Middle frontal gyrus (tissue), 1 donor: ENCODE measurements at regions not wholly inside any gene's neighbourhood (a gene's known extent, or its start where the extent isn't known, plus 50 kb on each side); places are given as distances from the start of the nearest gene placed in this dataset.
A peak's percentile ranks its signal among the peaks of the same experiment; 100 is the strongest.

Source experiments
- DNase-seq: peaks from one replicate; pipeline ENCODE4 v3.0.0-alpha.2; 2015; ENCODE audit warnings: low spot score; ENCODE audit errors: extremely low spot score

DNA sequence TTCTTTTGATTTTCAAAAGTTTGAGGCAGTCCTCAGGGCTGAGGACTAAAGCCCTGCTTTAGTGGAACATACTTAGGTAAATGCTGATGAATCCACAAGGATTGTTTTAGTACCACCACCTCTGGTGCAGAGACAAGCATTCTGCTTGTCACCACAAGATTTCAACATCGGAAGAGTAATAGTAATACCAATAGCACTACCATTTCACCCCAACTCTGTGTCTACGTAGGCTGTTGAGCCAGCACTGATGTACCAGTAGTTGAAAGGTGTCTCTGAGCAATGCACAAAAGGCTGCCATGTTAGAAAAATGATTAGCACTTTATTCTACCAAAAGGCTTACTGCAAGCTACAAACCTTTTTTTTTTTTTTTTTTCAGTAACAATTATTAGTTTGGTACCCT is 213.2 kb upstream of the SLC24A2 start:
- no peak for DNase-seq

DNA sequence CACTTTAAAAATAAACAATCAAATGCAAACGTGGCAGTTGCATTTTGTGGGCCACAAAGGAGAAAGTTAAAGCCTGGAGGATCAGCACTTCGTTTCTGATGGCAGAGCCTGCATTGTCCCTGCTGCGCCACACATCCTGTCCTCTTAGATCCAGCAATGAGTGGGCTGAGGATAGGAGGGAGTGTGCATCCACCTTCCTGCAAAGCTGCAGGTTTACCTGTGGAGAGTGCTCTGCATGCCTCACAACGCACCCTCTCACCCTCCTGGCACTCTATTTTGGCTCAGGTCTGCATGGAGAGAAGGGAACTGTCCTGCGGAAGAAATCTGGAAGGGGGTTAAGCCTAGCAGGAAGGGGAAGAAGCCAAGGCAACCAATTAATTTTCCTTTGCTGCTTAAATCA is 212.2 kb upstream of the SLC24A2 start:
- DNase-seq: no peak

DNA sequence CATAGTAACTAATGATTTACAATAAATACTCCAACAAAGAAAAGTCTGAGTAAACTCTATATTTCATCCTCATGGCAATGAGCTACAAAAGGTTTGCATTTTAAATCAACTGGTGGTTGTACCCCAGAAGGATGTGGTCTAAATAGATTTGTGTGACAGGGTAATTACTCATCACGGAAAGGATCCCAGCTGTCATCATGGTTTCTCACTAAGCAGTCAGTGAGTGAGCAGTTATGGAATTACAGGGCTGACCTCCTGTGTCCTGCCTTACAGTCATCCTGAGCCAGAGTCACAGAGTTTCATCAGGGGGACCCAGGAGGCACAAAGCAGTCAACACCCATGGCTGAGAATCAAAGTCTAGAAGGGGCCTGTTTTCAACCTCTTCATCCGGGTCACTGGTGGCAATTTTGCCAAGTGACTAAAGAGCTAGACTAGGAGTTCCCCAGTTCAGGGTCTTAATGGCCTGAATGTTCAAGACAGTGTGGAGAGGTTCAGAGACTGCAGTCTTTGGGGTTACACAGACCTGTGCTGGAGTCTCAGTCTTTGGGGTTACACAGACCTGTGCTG is 210.7 kb upstream of the SLC24A2 start:
- no peak for DNase-seq

DNA sequence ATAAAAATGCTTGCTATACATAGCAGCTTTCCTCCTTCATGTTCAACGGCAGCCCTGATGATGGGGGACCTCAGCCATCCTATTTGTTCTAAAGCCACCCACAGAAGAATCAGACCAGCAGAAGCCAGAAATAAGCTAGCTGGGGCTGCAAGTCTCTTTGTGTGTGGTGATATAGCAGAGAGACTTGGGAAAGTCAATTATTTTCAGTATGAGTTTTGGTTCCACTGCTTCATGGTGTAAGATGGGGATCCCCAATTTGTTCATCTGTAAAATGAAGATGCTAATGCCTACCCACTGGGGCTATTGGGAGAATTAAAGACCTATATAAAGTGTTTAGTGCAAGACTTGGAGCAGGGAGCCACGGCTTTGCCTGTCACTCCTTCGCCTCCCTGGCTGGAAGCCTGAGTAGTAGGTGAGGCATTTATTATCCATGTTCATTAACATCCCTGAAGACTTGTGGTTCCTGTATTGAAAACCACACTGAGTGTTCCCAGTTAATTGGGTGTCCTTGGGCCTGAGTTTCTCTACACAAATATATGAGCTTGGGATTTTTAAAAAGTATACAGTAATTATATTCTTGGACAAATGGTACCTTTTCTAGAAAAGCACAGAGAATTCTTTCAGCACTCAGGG is 210.1 kb upstream of the SLC24A2 start:
- no peak for DNase-seq

DNA sequence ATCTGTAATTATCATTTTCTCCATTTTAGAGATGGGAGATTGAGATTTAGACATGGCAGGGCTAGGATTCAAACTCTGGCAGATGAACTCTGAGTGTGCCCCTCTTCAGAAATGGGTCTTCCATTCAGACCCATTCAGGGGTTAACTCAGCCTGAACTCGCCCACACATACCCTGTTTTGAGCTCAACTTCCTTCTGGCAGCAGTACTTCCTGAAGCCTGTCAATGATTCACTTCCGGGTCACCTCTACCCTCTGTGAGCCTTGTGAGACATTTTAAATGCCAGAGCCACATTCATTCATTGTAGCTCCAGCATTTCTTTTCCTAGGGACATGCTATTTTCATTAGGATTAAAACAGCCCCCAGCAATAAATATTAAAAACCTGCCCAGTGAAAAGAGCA is 209.3 kb upstream of the SLC24A2 start:
- no peak for DNase-seq

DNA sequence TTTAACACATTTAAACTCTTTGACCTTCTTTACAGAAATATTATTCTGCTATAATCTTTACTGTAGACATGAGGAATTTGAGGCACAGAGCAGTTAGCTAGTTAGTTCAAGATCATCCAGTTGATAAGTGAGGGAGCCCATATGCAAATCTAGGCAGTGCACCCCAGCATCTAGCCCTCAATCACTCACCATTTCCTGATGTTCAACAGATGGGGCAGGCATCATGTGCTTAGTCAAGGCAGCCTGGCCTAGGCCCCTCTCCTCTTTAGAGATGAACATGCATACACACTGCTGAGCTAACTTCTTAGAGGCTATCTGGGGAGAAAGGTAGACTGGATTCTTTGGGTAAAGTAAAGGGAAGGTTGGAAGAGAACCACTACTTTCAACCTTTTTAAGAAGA is 206.8 kb upstream of the SLC24A2 start:
- DNase-seq: no peak

DNA sequence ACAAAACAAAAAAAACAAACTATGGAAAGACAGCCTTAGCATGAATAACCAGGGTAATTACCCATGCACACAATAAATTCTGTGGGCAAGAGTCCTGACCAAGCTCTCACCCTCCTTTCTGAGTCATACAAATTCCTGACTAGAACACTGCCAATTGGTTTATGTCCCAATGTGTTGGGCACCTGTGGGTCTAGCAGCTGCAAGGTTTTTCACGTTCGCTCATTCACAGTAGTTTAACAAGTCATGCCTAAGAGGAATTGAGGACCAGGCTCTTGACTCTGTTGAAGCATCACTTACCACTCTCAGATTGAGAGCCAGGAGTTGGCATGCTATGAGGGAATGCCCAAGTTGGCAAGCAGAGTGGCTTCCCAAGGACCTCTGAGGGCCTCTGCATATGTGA is 205.5 kb upstream of the SLC24A2 start:
- no peak for DNase-seq

DNA sequence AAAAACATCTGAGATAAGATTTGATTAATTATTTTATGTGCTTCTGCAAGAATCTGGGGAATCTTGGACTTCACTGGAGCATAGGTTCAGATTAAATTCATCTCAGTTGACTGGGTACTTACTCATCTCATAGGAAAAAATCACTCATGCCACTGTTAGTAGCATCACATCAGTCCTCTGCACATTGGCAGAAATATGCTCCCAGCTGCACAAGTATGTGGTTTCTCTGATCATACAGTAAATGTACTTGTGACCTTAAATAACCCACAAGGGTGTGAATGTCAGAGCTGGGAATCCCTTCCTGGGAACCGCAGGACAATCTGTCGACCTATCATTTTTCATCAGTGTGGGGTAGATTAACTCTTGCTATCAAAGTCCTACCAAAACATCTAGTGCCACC is 203.7 kb upstream of the SLC24A2 start:
- no peak for DNase-seq

DNA sequence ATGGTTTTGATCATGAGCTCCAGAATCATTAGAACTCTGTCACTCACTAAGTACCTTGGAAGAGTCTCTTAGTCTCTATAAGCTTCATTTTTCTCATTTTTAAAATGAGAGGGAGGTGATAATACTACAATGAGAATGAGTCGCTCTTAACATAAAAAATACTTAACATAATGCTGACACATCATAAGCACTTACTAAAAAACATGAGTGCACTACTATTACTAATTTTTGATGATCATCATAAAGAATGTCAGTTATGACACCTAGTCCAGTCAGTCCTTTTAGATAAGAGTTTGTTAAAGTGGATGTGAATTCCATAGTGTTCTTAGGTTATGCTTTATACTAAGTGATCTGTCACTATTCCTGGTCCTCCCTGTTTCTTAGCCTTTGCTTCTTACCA is 200.4 kb upstream of the SLC24A2 start:
- no peak for DNase-seq

DNA sequence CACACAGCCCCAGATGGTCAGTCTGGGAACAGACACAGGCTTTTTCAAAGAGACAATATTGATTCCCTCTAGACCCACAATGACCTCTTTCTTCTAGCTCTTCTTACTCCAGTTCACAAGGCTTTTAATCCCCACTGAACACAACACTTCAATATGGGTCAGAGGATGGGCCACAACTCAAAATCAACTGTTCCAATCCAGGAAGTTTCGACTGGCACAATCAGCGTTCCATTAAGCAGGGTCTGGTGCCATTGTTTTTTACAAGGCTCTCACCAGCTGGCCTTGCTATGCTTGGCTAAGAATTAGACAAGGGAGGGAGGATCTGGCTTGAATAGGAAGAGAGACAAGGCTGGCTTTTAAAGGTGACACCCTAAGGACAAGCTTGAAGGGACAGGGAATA is 199.4 kb upstream of the SLC24A2 start:
- DNase-seq: peak; percentile 13

DNA sequence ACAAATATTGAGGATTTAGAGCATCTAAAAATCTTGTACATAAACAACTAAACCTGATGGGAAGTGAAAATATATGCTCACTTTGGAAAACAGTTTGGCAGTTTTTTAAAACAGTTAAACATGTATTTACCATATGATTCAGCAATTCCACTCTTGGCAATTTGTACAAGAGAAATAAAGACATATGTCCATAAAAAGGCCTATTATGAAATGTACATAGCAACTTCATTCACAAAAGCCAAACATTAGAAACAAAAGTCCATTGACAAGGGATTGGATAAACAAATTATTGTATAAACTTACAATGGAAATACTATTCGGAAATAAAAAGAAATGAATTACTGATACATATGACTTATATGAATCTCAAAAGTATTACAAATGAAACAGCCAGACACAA is 196.2 kb upstream of the SLC24A2 start:
- DNase-seq: no peak

DNA sequence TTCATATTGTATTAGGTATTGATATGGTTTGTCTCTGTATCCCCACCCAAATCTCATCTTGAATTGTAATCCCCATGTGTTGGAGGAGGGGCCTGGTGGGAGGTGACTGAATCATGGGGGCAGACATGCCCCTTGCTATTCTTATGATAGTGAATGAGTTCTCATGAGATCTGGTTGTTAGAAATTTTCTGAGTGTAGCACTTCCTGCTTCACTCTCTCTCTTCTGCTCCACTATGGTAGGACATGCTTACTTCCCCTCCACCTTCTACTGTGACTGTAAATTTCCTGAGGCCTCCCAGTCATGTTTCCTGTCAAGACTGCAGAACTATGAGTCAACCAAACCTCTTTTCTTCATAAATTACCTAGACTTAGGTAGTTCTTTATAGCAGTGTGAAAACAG is 187.4 kb upstream of the SLC24A2 start:
- no peak for DNase-seq

DNA sequence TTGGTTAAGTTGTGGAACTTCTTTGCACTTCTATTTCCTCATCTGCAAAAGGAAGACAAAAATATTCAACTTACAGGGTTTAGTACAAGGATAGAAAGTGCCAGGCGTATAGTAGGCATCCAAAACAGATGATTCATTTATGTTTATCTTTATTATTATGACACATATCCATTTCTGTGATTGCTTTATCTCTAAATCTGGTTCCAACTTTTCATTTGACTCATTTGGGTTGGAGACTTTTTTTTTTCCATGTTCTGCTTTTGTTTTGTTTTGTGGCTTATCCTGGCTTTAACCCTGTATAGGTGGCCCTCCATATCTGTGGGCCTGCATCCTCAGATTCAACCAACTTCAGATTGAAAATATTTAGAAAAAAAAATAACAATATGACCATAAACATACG is 186.7 kb upstream of the SLC24A2 start:
- no peak for DNase-seq

DNA sequence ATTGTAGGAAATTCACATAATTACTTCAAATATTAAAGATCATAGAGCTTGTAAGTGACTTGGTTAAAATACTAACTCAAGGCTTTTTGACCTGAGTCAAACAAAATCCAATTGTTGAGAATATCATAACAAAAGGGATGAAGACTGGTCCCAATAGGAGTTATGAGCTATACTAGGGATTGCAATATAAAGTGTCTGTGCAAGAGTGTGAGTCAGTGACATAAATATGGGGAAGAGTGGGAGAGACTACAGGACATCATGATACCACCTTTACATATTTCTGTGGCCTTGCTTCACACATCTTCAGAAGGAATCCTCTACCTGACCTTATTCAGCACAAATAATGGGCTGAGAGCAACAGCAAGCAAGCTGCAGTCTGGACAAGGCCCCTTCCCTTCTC is 180.9 kb upstream of the SLC24A2 start:
- no peak for DNase-seq

DNA sequence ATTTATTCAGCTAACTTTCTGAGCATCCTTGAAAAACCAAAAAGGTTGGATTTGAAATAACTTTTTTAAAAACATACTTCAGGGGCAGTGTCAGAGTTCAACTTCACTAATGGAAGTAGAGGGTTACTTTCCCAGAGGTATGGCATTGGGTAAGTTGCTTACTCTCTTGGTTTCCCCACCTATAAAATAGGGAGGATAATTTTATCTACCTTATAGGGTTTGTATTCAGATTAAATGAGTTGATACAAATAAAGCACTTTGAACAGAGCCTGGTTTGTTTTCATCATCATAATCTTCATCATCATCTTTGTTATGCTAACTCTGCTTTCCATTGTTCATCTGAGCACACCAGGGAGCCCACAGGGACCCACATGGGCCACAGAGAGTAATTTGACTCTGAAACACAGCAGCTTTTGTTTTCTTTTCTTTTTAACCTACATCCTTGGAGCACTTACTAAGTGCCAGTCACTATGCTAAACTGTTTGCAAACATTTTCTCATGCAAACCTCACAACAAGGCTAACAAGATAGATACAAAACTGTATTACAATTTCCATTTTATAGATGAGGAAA is 179.1 kb upstream of the SLC24A2 start:
- no peak for DNase-seq

DNA sequence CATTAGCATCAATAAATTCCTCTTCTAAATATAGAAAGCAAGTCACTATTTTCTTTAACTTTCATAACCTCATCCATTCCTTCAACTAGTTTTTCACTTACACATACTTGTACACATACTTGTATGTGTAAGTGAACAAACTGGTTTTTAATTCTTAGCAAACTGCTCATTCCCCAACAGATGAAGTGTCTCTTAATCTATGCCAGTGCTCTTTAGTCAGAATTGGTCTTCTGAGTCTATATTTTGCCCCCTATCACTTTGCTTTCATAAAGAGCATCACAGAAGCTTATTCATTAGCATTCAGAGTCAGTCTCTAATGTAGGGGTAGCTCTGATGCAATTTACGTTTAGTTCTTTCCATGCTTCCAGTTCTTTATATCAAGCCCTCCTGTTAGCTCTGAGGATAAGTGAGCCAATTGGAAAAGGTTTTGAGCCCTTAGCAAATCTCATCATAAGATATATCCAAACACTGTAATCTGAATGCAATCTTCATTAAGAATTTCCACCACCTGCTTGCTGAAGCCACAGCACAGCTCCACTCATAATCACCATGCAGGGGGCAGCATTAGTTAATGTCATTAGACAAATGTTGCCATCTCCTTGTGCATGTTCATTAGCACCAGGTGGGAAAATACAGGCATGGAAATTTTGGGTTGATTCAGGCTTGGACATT is 178.5 kb upstream of the SLC24A2 start:
- no peak for DNase-seq

DNA sequence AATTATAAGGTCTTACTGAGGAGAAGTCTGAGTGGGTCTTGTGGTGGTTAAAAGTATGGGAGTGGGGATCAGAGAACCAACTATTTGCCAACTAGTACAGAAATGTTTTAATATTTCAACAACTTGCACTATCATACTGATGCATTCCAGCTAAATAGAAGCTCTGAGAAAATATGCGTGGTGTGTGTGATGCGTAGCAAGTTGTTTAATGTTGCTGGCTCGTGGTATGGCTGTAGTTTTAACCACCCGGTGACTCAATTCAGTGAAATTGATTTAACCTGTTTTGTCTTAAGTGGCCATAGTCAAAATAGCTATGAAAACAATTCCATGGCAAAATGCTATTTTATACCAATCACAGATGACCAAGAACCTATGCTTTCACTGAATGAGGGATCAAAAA is 176.5 kb upstream of the SLC24A2 start:
- DNase-seq: no peak

DNA sequence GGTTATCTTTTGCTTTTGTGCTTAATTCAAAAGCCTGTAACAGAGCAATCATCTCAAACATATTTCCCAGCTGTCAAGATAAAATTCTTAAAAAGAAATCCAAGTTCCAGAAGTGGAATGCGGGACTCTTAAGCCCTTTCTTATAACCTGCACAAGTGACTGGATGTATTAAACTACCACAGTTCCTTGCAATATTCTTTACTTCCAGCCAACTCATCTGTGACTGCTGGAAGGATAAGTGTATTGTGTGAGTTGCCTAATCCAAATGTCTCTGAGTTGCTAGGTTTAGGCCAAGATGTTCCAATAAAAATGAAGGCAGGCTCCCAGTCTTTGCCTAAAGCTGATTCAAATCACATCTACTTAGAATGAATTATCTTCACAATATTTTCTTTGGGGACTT is 159.2 kb upstream of the SLC24A2 start:
- no peak for DNase-seq

DNA sequence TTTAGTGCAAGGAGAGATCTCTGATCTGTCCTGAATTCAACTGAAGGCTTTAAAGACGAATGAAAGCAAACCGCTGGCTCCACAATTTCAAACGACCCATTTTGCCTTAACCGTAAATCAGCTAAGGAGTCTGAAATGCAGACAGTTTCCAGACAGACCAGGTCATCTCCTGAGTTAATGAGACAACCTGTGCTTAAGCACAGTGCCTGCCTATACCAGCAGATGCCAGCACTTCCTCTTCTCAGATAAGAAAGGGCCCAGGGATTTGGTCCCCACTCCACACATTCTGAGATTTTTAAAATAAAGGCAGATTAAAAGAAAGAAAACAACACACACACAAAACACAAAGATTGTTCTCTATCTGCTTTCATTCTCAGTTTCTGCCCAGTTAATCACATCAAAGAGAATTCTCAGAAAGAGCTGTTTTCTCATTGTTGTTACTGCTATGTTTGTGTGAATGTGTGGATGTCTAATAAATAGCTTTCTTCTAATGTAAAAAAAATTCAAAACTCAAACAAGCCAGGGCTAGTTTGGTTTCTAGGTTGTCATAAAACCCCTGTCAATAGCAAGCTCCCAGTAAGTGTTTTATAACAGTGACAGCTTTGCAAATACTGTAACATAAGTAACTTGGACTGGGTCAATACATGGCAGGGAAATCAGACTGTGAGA is 157.7 kb upstream of the SLC24A2 start:
- no peak for DNase-seq

DNA sequence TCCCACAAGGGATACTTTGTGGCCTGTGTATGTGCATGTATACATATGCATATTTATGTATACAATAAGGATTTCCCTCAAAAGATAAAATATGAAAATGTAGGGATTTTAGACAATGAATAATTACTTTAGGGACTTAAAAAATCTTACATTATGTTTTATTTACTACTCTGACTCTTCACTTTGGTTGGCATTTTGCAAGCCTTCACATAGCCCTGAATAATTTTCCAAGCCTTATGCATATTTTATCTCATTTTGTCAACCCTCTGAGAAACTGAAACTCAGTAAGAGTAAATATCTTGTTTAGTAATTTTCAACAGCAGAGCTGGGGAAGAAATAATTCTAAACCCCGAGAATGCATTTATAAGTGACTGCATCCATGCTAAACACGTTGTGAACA is 153.0 kb upstream of the SLC24A2 start:
- no peak for DNase-seq

DNA sequence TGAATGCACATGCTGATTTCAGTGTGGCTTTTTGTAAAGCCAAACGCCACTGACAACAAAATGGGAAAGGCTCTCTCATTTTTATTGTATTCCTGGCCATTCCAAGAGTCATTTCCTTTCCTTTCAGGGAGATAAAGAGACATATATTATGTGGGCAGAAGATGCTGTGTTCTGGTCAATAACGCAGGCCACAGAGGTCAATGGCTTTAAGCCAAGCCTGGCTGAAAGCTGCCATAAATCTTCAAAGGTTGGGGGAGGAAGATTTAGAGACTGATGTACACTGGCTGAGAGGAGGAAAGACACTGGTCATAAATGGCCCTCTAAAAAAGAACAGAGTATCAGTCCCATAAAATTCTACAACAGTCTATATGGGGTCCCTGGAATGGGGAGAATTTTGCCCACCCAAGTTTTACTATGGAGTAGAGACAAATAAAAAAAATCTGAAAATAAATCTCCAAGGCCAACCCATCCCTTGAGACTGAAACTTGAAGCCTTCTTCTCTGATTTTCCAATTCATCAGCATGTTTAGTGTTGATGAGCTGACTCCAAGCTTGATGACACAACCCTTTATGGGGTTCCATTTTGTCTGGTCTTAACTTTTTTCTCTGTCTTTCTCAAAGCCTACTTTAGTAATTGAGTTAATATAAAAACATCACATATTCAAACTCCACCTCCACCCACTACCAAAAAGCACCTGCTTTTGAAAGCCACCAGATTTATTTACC is 152.1 kb upstream of the SLC24A2 start:
- DNase-seq: no peak
